Mammary epithelial cell (primary cell): ENCODE measurements at regions not wholly inside any gene's neighbourhood (a gene's known extent, or its start where the extent isn't known, plus 50 kb on each side); places are given as distances from the start of the nearest gene placed in this dataset.

Experiments
- EZH2 ChIP-seq: IDR thresholded peaks from 2 replicates; pipeline ENCODE4 v1.6.1; 2012; ENCODE audit warnings: low read length, inconsistent platforms, borderline replicate concordance
- TF ChIP-seq, protein P1 (sequence below), 2 donors: IDR thresholded peaks in 1 of 2; conservative IDR thresholded peaks in 1 of 2; 2 replicates each; pipeline ENCODE4 v1.5.1; 2011 to 2012; ENCODE audit warnings: inconsistent platforms in 2 of 2, low read length in 2 of 2, mild to moderate bottlenecking in 2 of 2, control low read depth in 1 of 2, low read depth in 1 of 2; ENCODE audit not compliant: insufficient read depth in 1 of 2; ENCODE audit errors: extremely low read depth in 1 of 2

DNA sequence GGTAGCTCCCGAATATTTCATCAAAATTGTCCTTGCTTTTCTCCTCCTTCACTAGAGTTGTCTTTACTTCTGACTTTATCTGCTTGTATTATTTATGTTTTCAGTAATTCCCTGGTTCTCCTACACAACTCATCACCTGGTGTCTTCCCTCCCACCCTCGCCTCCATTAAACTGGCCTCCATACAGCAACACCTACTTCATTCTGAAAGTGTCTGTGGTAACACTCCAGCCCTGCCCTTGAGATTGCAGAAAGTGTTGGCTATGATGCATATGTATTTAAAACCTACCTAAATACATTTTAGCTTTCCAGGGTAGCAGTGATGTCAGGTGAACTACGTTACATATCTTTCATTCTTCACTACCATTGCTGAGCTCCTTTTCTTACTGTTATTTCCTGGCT is 833.3 kb upstream of the LRRN3 start:
- no peak for TF ChIP-seq EZH2
- TF ChIP-seq, protein P1, sequence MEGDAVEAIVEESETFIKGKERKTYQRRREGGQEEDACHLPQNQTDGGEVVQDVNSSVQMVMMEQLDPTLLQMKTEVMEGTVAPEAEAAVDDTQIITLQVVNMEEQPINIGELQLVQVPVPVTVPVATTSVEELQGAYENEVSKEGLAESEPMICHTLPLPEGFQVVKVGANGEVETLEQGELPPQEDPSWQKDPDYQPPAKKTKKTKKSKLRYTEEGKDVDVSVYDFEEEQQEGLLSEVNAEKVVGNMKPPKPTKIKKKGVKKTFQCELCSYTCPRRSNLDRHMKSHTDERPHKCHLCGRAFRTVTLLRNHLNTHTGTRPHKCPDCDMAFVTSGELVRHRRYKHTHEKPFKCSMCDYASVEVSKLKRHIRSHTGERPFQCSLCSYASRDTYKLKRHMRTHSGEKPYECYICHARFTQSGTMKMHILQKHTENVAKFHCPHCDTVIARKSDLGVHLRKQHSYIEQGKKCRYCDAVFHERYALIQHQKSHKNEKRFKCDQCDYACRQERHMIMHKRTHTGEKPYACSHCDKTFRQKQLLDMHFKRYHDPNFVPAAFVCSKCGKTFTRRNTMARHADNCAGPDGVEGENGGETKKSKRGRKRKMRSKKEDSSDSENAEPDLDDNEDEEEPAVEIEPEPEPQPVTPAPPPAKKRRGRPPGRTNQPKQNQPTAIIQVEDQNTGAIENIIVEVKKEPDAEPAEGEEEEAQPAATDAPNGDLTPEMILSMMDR (conservative IDR thresholded peaks at IDR 0.05 in 1 of 2, IDR thresholded peaks at IDR 0.05 in 1 of 2; ENCODE audit: extremely low read depth in 1 of 2, insufficient read depth in 1 of 2, low read depth in 1 of 2, low read length in 2 of 2): no peak
